ENCODE measurements at regions not wholly inside any gene's neighbourhood (a gene's known extent, or its start where the extent isn't known, plus 50 kb on each side); places are given as distances from the start of the nearest gene placed in this dataset.

- no peaks in the 10 kb centered on the region for H3K36me3 ChIP-seq (replicated peaks in 1 of 2)
- no peak for DNase-seq
- H3K9me3 ChIP-seq (replicated peaks in 1 of 3) = no peaks in the 10 kb centered on the region
- H3K27me3 ChIP-seq = no peaks in the 10 kb centered on the region
- 78 to 79% (median 79%) methylated on average over 5 of the region's 5 CpGs for WGBS, 4 donors
- H3K4me1 ChIP-seq (replicated peaks in 1 of 2) = no peaks in the 10 kb centered on the region
- no peak overlapping the region for H3K27ac ChIP-seq
- no peak overlapping the region for H3K4me3 ChIP-seq
- TF ChIP-seq POLR2A (IDR thresholded peaks at IDR 0.05) (no peak), CTCF (IDR thresholded peaks at IDR 0.05) (no peak)
- intact Hi-C loops (cut with DNase I) = no loop called here
Observed at GRCh38 chr10:42924484-42924883, 141.9 kb downstream of the BMS1 start.

GRCh38 chr10:42926843-42927242, 144.2 kb downstream of the BMS1 start:
- TF ChIP-seq CTCF (IDR thresholded peaks at IDR 0.05) (no peak), POLR2A (IDR thresholded peaks at IDR 0.05) (no peak)
- H3K27ac ChIP-seq = no peak overlapping the region
- WGBS, 4 donors = 52 to 78% (median 55%) methylated on average over 6 of the region's 6 CpGs
- no peak overlapping the region for H3K4me3 ChIP-seq
- peak in 2 of 7 donors; percentile 14 to 31 for DNase-seq
- peaks cover under 1% of the 10 kb centered on the region for H3K27me3 ChIP-seq
- no peaks in the 10 kb centered on the region for H3K36me3 ChIP-seq (replicated peaks in 1 of 2)
- intact Hi-C loops (cut with DNase I) = no loop called here
- no peaks in the 10 kb centered on the region for H3K9me3 ChIP-seq (replicated peaks in 1 of 3)
- H3K4me1 ChIP-seq (replicated peaks in 1 of 2) = no peaks in the 10 kb centered on the region

- no peak for DNase-seq
- H3K36me3 ChIP-seq (replicated peaks in 1 of 2) = no peaks in the 10 kb centered on the region
- H3K4me3 ChIP-seq = no peak overlapping the region
- H3K9me3 ChIP-seq (replicated peaks in 1 of 3) = no peaks in the 10 kb centered on the region
- H3K27me3 ChIP-seq = peaks cover 11% of the 10 kb centered on the region
- TF ChIP-seq POLR2A (IDR thresholded peaks at IDR 0.05) (no peak), CTCF (IDR thresholded peaks at IDR 0.05) (no peak)
- intact Hi-C loops (cut with DNase I) = no loop called here
- WGBS, 4 donors = 72 to 96% (median 85%) methylated on average over 2 to 9 of the region's 9 CpGs
- H3K4me1 ChIP-seq (replicated peaks in 1 of 2) = no peaks in the 10 kb centered on the region
- H3K27ac ChIP-seq = no peak overlapping the region
Observed at GRCh38 chr10:42928064-42928463, 145.5 kb downstream of the BMS1 start.

GRCh38 chr10:42929236-42929635, 146.6 kb downstream of the BMS1 start:
- H3K4me3 ChIP-seq = no peak overlapping the region
- no peak overlapping the region for H3K27ac ChIP-seq
- H3K4me1 ChIP-seq (replicated peaks in 1 of 2) = no peaks in the 10 kb centered on the region
- peaks cover 17% of the 10 kb centered on the region for H3K27me3 ChIP-seq
- DNase-seq = no peak
- intact Hi-C loops (cut with DNase I) = no loop called here
- no peaks in the 10 kb centered on the region for H3K9me3 ChIP-seq (replicated peaks in 1 of 3)
- no peaks in the 10 kb centered on the region for H3K36me3 ChIP-seq (replicated peaks in 1 of 2)
- 84 to 95% (median 88%) methylated on average over 4 of the region's 4 CpGs for WGBS, 4 donors
- TF ChIP-seq POLR2A (IDR thresholded peaks at IDR 0.05) = no peak
- no peak for TF ChIP-seq CTCF (IDR thresholded peaks at IDR 0.05)

All from adrenal gland (tissue), 9 donors.